ENCODE measurements at regions not wholly inside any gene's neighbourhood (a gene's known extent, or its start where the extent isn't known, plus 50 kb on each side); places are given as distances from the start of the nearest gene placed in this dataset.

DNA sequence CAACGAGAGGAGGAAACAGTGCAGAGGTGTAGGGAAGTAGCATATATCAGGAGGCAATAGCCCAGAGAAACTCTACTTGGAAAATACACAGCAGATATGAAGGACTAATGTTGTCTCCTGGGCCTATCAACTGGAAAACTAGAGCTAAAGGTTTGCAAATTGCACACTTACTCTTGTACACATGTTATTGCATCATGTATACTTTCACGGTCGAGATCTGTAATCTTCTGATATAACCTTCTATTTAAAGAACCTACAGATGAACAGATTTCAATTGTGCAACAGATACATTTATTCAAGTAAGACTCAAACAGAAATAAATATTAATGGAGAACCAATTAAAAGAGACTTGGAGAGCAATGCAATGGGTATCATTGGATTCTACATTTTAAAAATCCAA, 256.3 kb upstream of the TMEM161B start:
- no peak overlapping the region for H2AFZ ChIP-seq (ENCODE audit: low read length)
- H3K79me2 ChIP-seq (ENCODE audit: insufficient read depth, low read length): no peaks in the 10 kb centered on the region
- H3K4me1 ChIP-seq (ENCODE audit: insufficient read depth, low read length): no peaks in the 10 kb centered on the region
- H4K20me1 ChIP-seq (ENCODE audit: insufficient read depth, low read length): no peaks in the 10 kb centered on the region
- no peak overlapping the region for H3K4me2 ChIP-seq (ENCODE audit: insufficient read depth, low read length)
- DNase-seq (ENCODE audit: insufficient read length, low spot score, missing footprints): no peak
- H3K9me3 ChIP-seq (ENCODE audit: low read depth, low read length): no peaks in the 10 kb centered on the region
- H3K27ac ChIP-seq (ENCODE audit: low read depth, low read length): no peak overlapping the region
- H3K4me3 ChIP-seq (ENCODE audit: insufficient read depth, low read length): no peak overlapping the region
- TF ChIP-seq CTCF (IDR thresholded peaks at IDR 0.05; ENCODE audit: extremely low read depth, low read depth, low read length): no peak
- no peaks in the 10 kb centered on the region for H3K36me3 ChIP-seq (ENCODE audit: insufficient read depth, low read length)
- H3K27me3 ChIP-seq (ENCODE audit: insufficient read depth, low read length): no peaks in the 10 kb centered on the region

DNA sequence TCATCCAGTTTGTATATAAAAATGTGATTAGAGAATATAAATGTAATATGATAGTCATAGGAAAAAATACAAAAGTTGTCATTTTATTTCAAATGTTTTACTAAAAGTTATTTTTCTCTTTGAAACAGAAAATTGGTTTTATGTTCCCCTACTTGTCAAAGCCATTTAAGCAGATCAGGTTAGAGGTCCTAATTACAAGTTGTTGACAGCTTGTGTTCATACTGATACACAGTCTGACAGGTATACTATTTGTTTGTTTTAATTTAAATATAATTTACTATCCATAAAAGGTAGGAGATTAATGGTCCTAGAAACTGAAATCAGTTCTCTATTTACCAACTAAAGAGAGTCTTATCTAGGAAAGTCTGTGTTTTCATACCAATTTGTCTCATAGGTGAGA, 250.4 kb upstream of the TMEM161B start:
- Histone ChIP-seq H3K9me3 (ENCODE audit: low read depth, low read length) (no peaks in the 10 kb centered on the region), H3K79me2 (ENCODE audit: insufficient read depth, low read length) (no peaks in the 10 kb centered on the region), H3K4me2 (ENCODE audit: insufficient read depth, low read length) (no peak overlapping the region), H2AFZ (ENCODE audit: low read length) (no peak overlapping the region), H4K20me1 (ENCODE audit: insufficient read depth, low read length) (no peaks in the 10 kb centered on the region), H3K27me3 (ENCODE audit: insufficient read depth, low read length) (no peaks in the 10 kb centered on the region), H3K27ac (ENCODE audit: low read depth, low read length) (no peak overlapping the region), H3K4me3 (ENCODE audit: insufficient read depth, low read length) (no peak overlapping the region), H3K4me1 (ENCODE audit: insufficient read depth, low read length) (no peaks in the 10 kb centered on the region), H3K36me3 (ENCODE audit: insufficient read depth, low read length) (no peaks in the 10 kb centered on the region)
- DNase-seq (ENCODE audit: insufficient read length, low spot score, missing footprints): no peak
- TF ChIP-seq CTCF (IDR thresholded peaks at IDR 0.05; ENCODE audit: extremely low read depth, low read depth, low read length): no peak

- H3K27me3 ChIP-seq (ENCODE audit: insufficient read depth, low read length): no peaks in the 10 kb centered on the region
- no peaks in the 10 kb centered on the region for H3K9me3 ChIP-seq (ENCODE audit: low read depth, low read length)
- no peak overlapping the region for H3K27ac ChIP-seq (ENCODE audit: low read depth, low read length)
- H3K79me2 ChIP-seq (ENCODE audit: insufficient read depth, low read length): no peaks in the 10 kb centered on the region
- H3K4me1 ChIP-seq (ENCODE audit: insufficient read depth, low read length): no peaks in the 10 kb centered on the region
- no peak overlapping the region for H3K4me2 ChIP-seq (ENCODE audit: insufficient read depth, low read length)
- no peak for DNase-seq (ENCODE audit: insufficient read length, low spot score, missing footprints)
- H4K20me1 ChIP-seq (ENCODE audit: insufficient read depth, low read length): no peaks in the 10 kb centered on the region
- no peak for TF ChIP-seq CTCF (IDR thresholded peaks at IDR 0.05; ENCODE audit: extremely low read depth, low read depth, low read length)
- H3K4me3 ChIP-seq (ENCODE audit: insufficient read depth, low read length): no peak overlapping the region
- H3K36me3 ChIP-seq (ENCODE audit: insufficient read depth, low read length): no peaks in the 10 kb centered on the region
- H2AFZ ChIP-seq (ENCODE audit: low read length): no peak overlapping the region
These were observed 249.7 kb upstream of the TMEM161B start for GRCh38 chr5:88518131-88519016.

DNA sequence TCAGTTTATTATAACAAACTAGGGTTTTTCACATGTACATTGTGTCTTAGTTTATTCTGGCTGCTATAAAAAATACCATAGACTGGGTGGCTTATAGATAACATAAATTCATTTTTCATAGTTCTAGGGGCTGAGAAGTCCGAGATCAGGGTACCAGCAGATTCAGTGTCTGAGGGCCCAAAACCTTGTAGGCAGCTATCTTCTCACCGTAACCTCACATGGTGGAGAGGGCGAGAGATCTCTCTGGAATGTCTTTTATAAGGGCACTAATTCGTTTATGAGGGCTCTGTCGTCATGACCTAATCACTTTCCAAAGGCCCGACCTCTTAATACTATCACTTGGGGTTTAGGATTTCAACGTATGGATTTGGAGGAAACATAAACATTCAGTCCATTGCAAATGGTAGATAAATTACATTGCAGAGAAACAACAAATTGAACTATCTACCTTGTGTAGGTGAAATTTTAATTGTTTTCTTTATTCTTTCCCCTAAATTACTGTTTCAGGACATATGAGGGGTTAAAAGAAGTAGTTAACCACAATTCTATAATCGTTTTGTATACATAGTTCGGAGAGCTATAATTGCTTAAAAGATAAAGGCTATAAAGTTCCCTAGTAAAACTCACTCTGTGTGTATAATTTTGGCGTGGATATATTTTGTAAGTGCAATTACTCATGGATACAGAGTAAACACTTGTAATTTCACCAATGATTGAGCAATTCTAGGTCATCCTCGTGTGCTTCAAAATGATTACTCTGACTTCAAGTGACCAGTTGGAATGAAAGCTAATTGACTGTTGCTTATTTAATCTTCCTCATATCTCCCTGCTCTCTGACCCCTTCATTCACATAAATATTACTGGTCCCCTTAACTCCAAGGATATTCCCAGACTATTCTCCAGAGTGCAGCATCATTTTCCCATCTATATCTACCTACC, 247.5 kb upstream of the TMEM161B start:
- Histone ChIP-seq H3K27ac (ENCODE audit: low read depth, low read length) (no peak overlapping the region), H3K79me2 (ENCODE audit: insufficient read depth, low read length) (no peaks in the 10 kb centered on the region), H2AFZ (ENCODE audit: low read length) (no peak overlapping the region), H3K27me3 (ENCODE audit: insufficient read depth, low read length) (no peaks in the 10 kb centered on the region), H3K4me2 (ENCODE audit: insufficient read depth, low read length) (no peak overlapping the region), H3K9me3 (ENCODE audit: low read depth, low read length) (no peaks in the 10 kb centered on the region), H3K36me3 (ENCODE audit: insufficient read depth, low read length) (no peaks in the 10 kb centered on the region), H3K4me3 (ENCODE audit: insufficient read depth, low read length) (no peak overlapping the region), H3K4me1 (ENCODE audit: insufficient read depth, low read length) (no peaks in the 10 kb centered on the region), H4K20me1 (ENCODE audit: insufficient read depth, low read length) (no peaks in the 10 kb centered on the region)
- TF ChIP-seq CTCF (IDR thresholded peaks at IDR 0.05; ENCODE audit: extremely low read depth, low read depth, low read length): no peak
- DNase-seq (ENCODE audit: insufficient read length, low spot score, missing footprints): no peak

All from osteoblast (primary cell).